Astrocyte of the spinal cord (primary cell): ENCODE measurements at regions not wholly inside any gene's neighbourhood (a gene's known extent, or its start where the extent isn't known, plus 50 kb on each side); places are given as distances from the start of the nearest gene placed in this dataset.

ENCODE experiments used
- DNase-seq: peaks from one replicate; pipeline ENCODE4 v3.0.0; 2011; ENCODE audit warnings: low read depth, low spot score
- H3K4me3 ChIP-seq: 2 replicates; pipeline ENCODE4 v1.5.1; 2011; ENCODE audit warnings: low read depth, mild to moderate bottlenecking, low read length, moderate library complexity
- CTCF ChIP-seq: IDR thresholded peaks from 2 replicates; pipeline ENCODE4 v1.5.1; 2012; ENCODE audit warnings: low read depth, mild to moderate bottlenecking, low read length, inconsistent platforms
- in situ Hi-C: cut with HindIII; loops from 2 replicates; pipeline ENCODE4 v1.10.0; 2017; ENCODE audit warnings: low sequenced_read_pairs

GRCh38 chr2:239854596-239854995, 170.5 kb downstream of the NDUFA10 start:
- in situ Hi-C loops: no loop called here
- DNase-seq: no peak
- H3K4me3 ChIP-seq: no peak overlapping the region
- TF ChIP-seq CTCF: no peak

- no peak overlapping the region for H3K4me3 ChIP-seq
- no peak for DNase-seq
- in situ Hi-C loops: no loop called here
- TF ChIP-seq CTCF: no peak
These were observed 171.3 kb downstream of the NDUFA10 start for GRCh38 chr2:239853706-239854327.

GRCh38 chr2:239853121-239853520, 172.0 kb downstream of the NDUFA10 start:
- no peak for TF ChIP-seq CTCF
- in situ Hi-C loops: no loop called here
- DNase-seq: no peak
- H3K4me3 ChIP-seq: no peak overlapping the region

GRCh38 chr2:239852272-239852671, 172.9 kb downstream of the NDUFA10 start:
- no peak for DNase-seq
- TF ChIP-seq CTCF: no peak
- no peak overlapping the region for H3K4me3 ChIP-seq
- in situ Hi-C loops: no loop called here

- in situ Hi-C loops: no loop called here
- no peak for DNase-seq
These were observed 178.1 kb downstream of the NDUFA10 start for GRCh38 chr2:239846789-239847676.

GRCh38 chr2:239845968-239846367, 179.2 kb downstream of the NDUFA10 start:
- no peak for DNase-seq
- TF ChIP-seq CTCF: no peak
- in situ Hi-C loops: no loop called here
- no peak overlapping the region for H3K4me3 ChIP-seq

More at GRCh38 chr2:239846789-239847676, 178.1 kb downstream of the NDUFA10 start:
- no peak for TF ChIP-seq CTCF
- no peak overlapping the region for H3K4me3 ChIP-seq
